Dendritic cell treated with granulocyte-macrophage colony-stimulating factor and Interleukin-4, amounts not matched to agents 40 ng/mL and 50 ng/mL, for 4 days (primary cell): ENCODE measurements at regions not wholly inside any gene's neighbourhood (a gene's known extent, or its start where the extent isn't known, plus 50 kb on each side); places are given as distances from the start of the nearest gene placed in this dataset.

ENCODE experiments used
- H3K27ac Mint-ChIP-seq: one replicate; pipeline ENCODE4 v1.8.0; 2022; ENCODE audit warnings: mild to moderate bottlenecking, mixed read lengths
- H3K27me3 Mint-ChIP-seq: one replicate; pipeline ENCODE4 v1.8.0; 2022; ENCODE audit warnings: mild to moderate bottlenecking, mixed read lengths
- H3K36me3 Mint-ChIP-seq: one replicate; pipeline ENCODE4 v1.8.0; 2022; ENCODE audit warnings: low read depth, mixed read lengths
- H3K4me1 Mint-ChIP-seq: one replicate; pipeline ENCODE4 v1.8.0; 2022; ENCODE audit warnings: low read depth, mixed read lengths
- H3K4me3 Mint-ChIP-seq: one replicate; pipeline ENCODE4 v1.8.0; 2022; ENCODE audit warnings: mild to moderate bottlenecking, moderate library complexity, mixed read lengths
- H3K9me3 Mint-ChIP-seq: one replicate; pipeline ENCODE4 v1.8.0; 2022; ENCODE audit warnings: mixed read lengths
- intact Hi-C: fragments of 100-400 bp; cut with micrococcal nuclease; formaldehyde crosslinking; loops from one replicate; pipeline ENCODE4 v1.15.0; 2022

GRCh38 chr4:123869286-123870215 is 473.0 kb downstream of the SPRY1 start:
- no peaks in the 10 kb centered on the region for H3K27me3 Mint-ChIP-seq
- H3K36me3 Mint-ChIP-seq: no peaks in the 10 kb centered on the region
- H3K4me1 Mint-ChIP-seq: no peaks in the 10 kb centered on the region
- peaks cover 9% of the 10 kb centered on the region for H3K9me3 Mint-ChIP-seq
- H3K27ac Mint-ChIP-seq: no peak overlapping the region
- no peak overlapping the region for H3K4me3 Mint-ChIP-seq
- intact Hi-C loops: no loop called here

GRCh38 chr4:123870216-123870876 is 473.8 kb downstream of the SPRY1 start:
- Mint-ChIP-seq H3K27ac (no peak overlapping the region), H3K4me1 (no peaks in the 10 kb centered on the region), H3K9me3 (peaks cover 9% of the 10 kb centered on the region), H3K27me3 (no peaks in the 10 kb centered on the region), H3K36me3 (no peaks in the 10 kb centered on the region), H3K4me3 (no peak overlapping the region)
- intact Hi-C loops: no loop called here

- no peaks in the 10 kb centered on the region for H3K4me1 Mint-ChIP-seq
- no peaks in the 10 kb centered on the region for H3K27me3 Mint-ChIP-seq
- no peaks in the 10 kb centered on the region for H3K36me3 Mint-ChIP-seq
- intact Hi-C loops: no loop called here
- H3K9me3 Mint-ChIP-seq: peaks cover 9% of the 10 kb centered on the region
- H3K4me3 Mint-ChIP-seq: no peak overlapping the region
- no peak overlapping the region for H3K27ac Mint-ChIP-seq
Measured at GRCh38 chr4:123871341-123871740, 474.7 kb downstream of the SPRY1 start.

- Mint-ChIP-seq H3K4me1 (no peaks in the 10 kb centered on the region), H3K4me3 (no peak overlapping the region), H3K9me3 (no peaks in the 10 kb centered on the region), H3K27me3 (no peaks in the 10 kb centered on the region), H3K36me3 (no peaks in the 10 kb centered on the region), H3K27ac (no peak overlapping the region)
- intact Hi-C loops: no loop called here
Measured at GRCh38 chr4:123874063-123874462, 477.5 kb downstream of the SPRY1 start.

GRCh38 chr4:123876143-123876542 is 479.5 kb downstream of the SPRY1 start:
- H3K27me3 Mint-ChIP-seq: no peaks in the 10 kb centered on the region
- H3K4me3 Mint-ChIP-seq: no peak overlapping the region
- H3K36me3 Mint-ChIP-seq: no peaks in the 10 kb centered on the region
- H3K4me1 Mint-ChIP-seq: no peaks in the 10 kb centered on the region
- no peak overlapping the region for H3K27ac Mint-ChIP-seq
- intact Hi-C loops: no loop called here
- no peaks in the 10 kb centered on the region for H3K9me3 Mint-ChIP-seq

- Mint-ChIP-seq H3K9me3 (no peaks in the 10 kb centered on the region), H3K4me3 (no peak overlapping the region), H3K36me3 (no peaks in the 10 kb centered on the region), H3K27me3 (no peaks in the 10 kb centered on the region), H3K4me1 (no peaks in the 10 kb centered on the region), H3K27ac (no peak overlapping the region)
- intact Hi-C loops: no loop called here
Measured at GRCh38 chr4:123876671-123877101, 480.1 kb downstream of the SPRY1 start.

GRCh38 chr4:123877551-123877950 is 481.0 kb downstream of the SPRY1 start:
- H3K27ac Mint-ChIP-seq: no peak overlapping the region
- intact Hi-C loops: no loop called here
- H3K36me3 Mint-ChIP-seq: no peaks in the 10 kb centered on the region
- H3K4me1 Mint-ChIP-seq: no peaks in the 10 kb centered on the region
- no peaks in the 10 kb centered on the region for H3K9me3 Mint-ChIP-seq
- no peaks in the 10 kb centered on the region for H3K27me3 Mint-ChIP-seq
- no peak overlapping the region for H3K4me3 Mint-ChIP-seq

- no peaks in the 10 kb centered on the region for H3K27me3 Mint-ChIP-seq
- no peaks in the 10 kb centered on the region for H3K4me1 Mint-ChIP-seq
- no peak overlapping the region for H3K4me3 Mint-ChIP-seq
- H3K9me3 Mint-ChIP-seq: no peaks in the 10 kb centered on the region
- no peaks in the 10 kb centered on the region for H3K36me3 Mint-ChIP-seq
- no peak overlapping the region for H3K27ac Mint-ChIP-seq
- intact Hi-C loops: no loop called here
Measured at GRCh38 chr4:123878976-123879375, 482.4 kb downstream of the SPRY1 start.

- peaks cover 9% of the 10 kb centered on the region for H3K9me3 Mint-ChIP-seq
- H3K27ac Mint-ChIP-seq: no peak overlapping the region
- intact Hi-C loops: no loop called here
- H3K4me3 Mint-ChIP-seq: no peak overlapping the region
- H3K27me3 Mint-ChIP-seq: no peaks in the 10 kb centered on the region
- no peaks in the 10 kb centered on the region for H3K36me3 Mint-ChIP-seq
- H3K4me1 Mint-ChIP-seq: no peaks in the 10 kb centered on the region
Measured at GRCh38 chr4:123880631-123881030, 484.0 kb downstream of the SPRY1 start.

GRCh38 chr4:123884922-123885321 is 488.3 kb downstream of the SPRY1 start:
- no peaks in the 10 kb centered on the region for H3K4me1 Mint-ChIP-seq
- H3K27ac Mint-ChIP-seq: no peak overlapping the region
- intact Hi-C loops: no loop called here
- peaks cover 9% of the 10 kb centered on the region for H3K9me3 Mint-ChIP-seq
- H3K36me3 Mint-ChIP-seq: no peaks in the 10 kb centered on the region
- no peaks in the 10 kb centered on the region for H3K27me3 Mint-ChIP-seq
- H3K4me3 Mint-ChIP-seq: no peak overlapping the region

- intact Hi-C loops: no loop called here
- peaks cover 9% of the 10 kb centered on the region for H3K9me3 Mint-ChIP-seq
- no peaks in the 10 kb centered on the region for H3K4me1 Mint-ChIP-seq
- H3K4me3 Mint-ChIP-seq: no peak overlapping the region
- no peaks in the 10 kb centered on the region for H3K36me3 Mint-ChIP-seq
- H3K27me3 Mint-ChIP-seq: no peaks in the 10 kb centered on the region
- H3K27ac Mint-ChIP-seq: no peak overlapping the region
Measured at GRCh38 chr4:123889507-123889906, 492.9 kb downstream of the SPRY1 start.

- H3K4me1 Mint-ChIP-seq: no peaks in the 10 kb centered on the region
- intact Hi-C loops: no loop called here
- H3K36me3 Mint-ChIP-seq: no peaks in the 10 kb centered on the region
- no peak overlapping the region for H3K4me3 Mint-ChIP-seq
- no peak overlapping the region for H3K27ac Mint-ChIP-seq
- no peaks in the 10 kb centered on the region for H3K27me3 Mint-ChIP-seq
- no peaks in the 10 kb centered on the region for H3K9me3 Mint-ChIP-seq
Measured at GRCh38 chr4:123890889-123891288, 494.3 kb downstream of the SPRY1 start.

GRCh38 chr4:123891881-123892280 is 495.3 kb downstream of the SPRY1 start:
- H3K4me1 Mint-ChIP-seq: no peaks in the 10 kb centered on the region
- H3K9me3 Mint-ChIP-seq: no peaks in the 10 kb centered on the region
- intact Hi-C loops: no loop called here
- no peak overlapping the region for H3K27ac Mint-ChIP-seq
- H3K27me3 Mint-ChIP-seq: no peaks in the 10 kb centered on the region
- H3K36me3 Mint-ChIP-seq: no peaks in the 10 kb centered on the region
- H3K4me3 Mint-ChIP-seq: no peak overlapping the region

GRCh38 chr4:123892368-123892976 is 495.9 kb downstream of the SPRY1 start:
- no peaks in the 10 kb centered on the region for H3K4me1 Mint-ChIP-seq
- no peaks in the 10 kb centered on the region for H3K9me3 Mint-ChIP-seq
- H3K27ac Mint-ChIP-seq: no peak overlapping the region
- no peaks in the 10 kb centered on the region for H3K36me3 Mint-ChIP-seq
- H3K4me3 Mint-ChIP-seq: no peak overlapping the region
- intact Hi-C loops: no loop called here
- H3K27me3 Mint-ChIP-seq: no peaks in the 10 kb centered on the region
